ENCODE measurements at regions not wholly inside any gene's neighbourhood (a gene's known extent, or its start where the extent isn't known, plus 50 kb on each side); places are given as distances from the start of the nearest gene placed in this dataset.

- Histone ChIP-seq H3F3A (ENCODE audit: control insufficient read depth, insufficient read depth) (no peaks in the 10 kb centered on the region), H4K20me1 (ENCODE audit: control insufficient read depth, insufficient read depth, low read depth, low read length) (no peaks in the 10 kb centered on the region), H3K9me2 (replicated peaks; ENCODE audit: control insufficient read depth, low read length) (no peaks in the 10 kb centered on the region), H3K4me2 (ENCODE audit: low read length) (no peak overlapping the region), H3K27me3 (ENCODE audit: control insufficient read depth, low read length) (no peaks in the 10 kb centered on the region), H3K79me2 (ENCODE audit: control insufficient read depth, low read length) (no peaks in the 10 kb centered on the region), H3K9me3 (ENCODE audit: control insufficient read depth, insufficient read depth, low read length) (no peaks in the 10 kb centered on the region), H3K27ac (ENCODE audit: low read depth, low read length) (no peak overlapping the region), H3K4me3 (ENCODE audit: low read length) (no peak overlapping the region), H3K36me3 (ENCODE audit: control insufficient read depth, low read length) (no peaks in the 10 kb centered on the region), H3K4me1 (ENCODE audit: control insufficient read depth, low read length) (no peaks in the 10 kb centered on the region)
- no peak for TF ChIP-seq EZH2phosphoT487 (IDR thresholded peaks at IDR 0.05; ENCODE audit: borderline replicate concordance, low read length)
- no peak for TF ChIP-seq CTCF (IDR thresholded peaks at IDR 0.05; ENCODE audit: low read depth, low read length, poor library complexity, severe bottlenecking)
These were observed 269.2 kb downstream of the ZBBX start for GRCh38 chr3:167110901-167111300.

- H3K9me2 ChIP-seq (replicated peaks; ENCODE audit: control insufficient read depth, low read length): no peaks in the 10 kb centered on the region
- H3K79me2 ChIP-seq (ENCODE audit: control insufficient read depth, low read length): no peaks in the 10 kb centered on the region
- H4K20me1 ChIP-seq (ENCODE audit: control insufficient read depth, insufficient read depth, low read depth, low read length): no peaks in the 10 kb centered on the region
- no peak overlapping the region for H3K27ac ChIP-seq (ENCODE audit: low read depth, low read length)
- no peaks in the 10 kb centered on the region for H3K27me3 ChIP-seq (ENCODE audit: control insufficient read depth, low read length)
- no peak overlapping the region for H3K4me2 ChIP-seq (ENCODE audit: low read length)
- H3F3A ChIP-seq (ENCODE audit: control insufficient read depth, insufficient read depth): no peaks in the 10 kb centered on the region
- TF ChIP-seq CTCF (IDR thresholded peaks at IDR 0.05; ENCODE audit: low read depth, low read length, poor library complexity, severe bottlenecking) (no peak), EZH2phosphoT487 (IDR thresholded peaks at IDR 0.05; ENCODE audit: borderline replicate concordance, low read length) (no peak)
- no peaks in the 10 kb centered on the region for H3K36me3 ChIP-seq (ENCODE audit: control insufficient read depth, low read length)
- H3K9me3 ChIP-seq (ENCODE audit: control insufficient read depth, insufficient read depth, low read length): no peaks in the 10 kb centered on the region
- no peak overlapping the region for H3K4me3 ChIP-seq (ENCODE audit: low read length)
- H3K4me1 ChIP-seq (ENCODE audit: control insufficient read depth, low read length): no peaks in the 10 kb centered on the region
These were observed 270.4 kb downstream of the ZBBX start for GRCh38 chr3:167109746-167110145.

GRCh38 chr3:167106456-167106855 lies 273.6 kb downstream of the ZBBX start:
- Histone ChIP-seq H3K9me3 (ENCODE audit: control insufficient read depth, insufficient read depth, low read length) (no peaks in the 10 kb centered on the region), H4K20me1 (ENCODE audit: control insufficient read depth, insufficient read depth, low read depth, low read length) (no peaks in the 10 kb centered on the region), H3K36me3 (ENCODE audit: control insufficient read depth, low read length) (no peaks in the 10 kb centered on the region), H3K4me1 (ENCODE audit: control insufficient read depth, low read length) (no peaks in the 10 kb centered on the region), H3K27me3 (ENCODE audit: control insufficient read depth, low read length) (no peaks in the 10 kb centered on the region), H3K79me2 (ENCODE audit: control insufficient read depth, low read length) (no peaks in the 10 kb centered on the region), H3F3A (ENCODE audit: control insufficient read depth, insufficient read depth) (no peaks in the 10 kb centered on the region), H3K9me2 (replicated peaks; ENCODE audit: control insufficient read depth, low read length) (no peaks in the 10 kb centered on the region), H3K27ac (ENCODE audit: low read depth, low read length) (no peak overlapping the region), H3K4me2 (ENCODE audit: low read length) (no peak overlapping the region), H3K4me3 (ENCODE audit: low read length) (no peak overlapping the region)
- TF ChIP-seq CTCF (IDR thresholded peaks at IDR 0.05; ENCODE audit: low read depth, low read length, poor library complexity, severe bottlenecking) (no peak), EZH2phosphoT487 (IDR thresholded peaks at IDR 0.05; ENCODE audit: borderline replicate concordance, low read length) (no peak)

GRCh38 chr3:167102071-167102470 lies 278.0 kb downstream of the ZBBX start:
- H3K4me1 ChIP-seq (ENCODE audit: control insufficient read depth, low read length): no peaks in the 10 kb centered on the region
- H3K79me2 ChIP-seq (ENCODE audit: control insufficient read depth, low read length): no peaks in the 10 kb centered on the region
- H3K9me2 ChIP-seq (replicated peaks; ENCODE audit: control insufficient read depth, low read length): no peaks in the 10 kb centered on the region

More at GRCh38 chr3:167102071-167102470, 278.0 kb downstream of the ZBBX start:
- no peaks in the 10 kb centered on the region for H3K36me3 ChIP-seq (ENCODE audit: control insufficient read depth, low read length)
- no peak overlapping the region for H3K4me3 ChIP-seq (ENCODE audit: low read length)
- H3F3A ChIP-seq (ENCODE audit: control insufficient read depth, insufficient read depth): no peaks in the 10 kb centered on the region
- no peak overlapping the region for H3K4me2 ChIP-seq (ENCODE audit: low read length)
- TF ChIP-seq CTCF (IDR thresholded peaks at IDR 0.05; ENCODE audit: low read depth, low read length, poor library complexity, severe bottlenecking) (peak; percentile 33), EZH2phosphoT487 (IDR thresholded peaks at IDR 0.05; ENCODE audit: borderline replicate concordance, low read length) (no peak)
- H3K27ac ChIP-seq (ENCODE audit: low read depth, low read length): no peak overlapping the region
- H3K27me3 ChIP-seq (ENCODE audit: control insufficient read depth, low read length): no peaks in the 10 kb centered on the region
- H4K20me1 ChIP-seq (ENCODE audit: control insufficient read depth, insufficient read depth, low read depth, low read length): no peaks in the 10 kb centered on the region
- H3K9me3 ChIP-seq (ENCODE audit: control insufficient read depth, insufficient read depth, low read length): no peaks in the 10 kb centered on the region
